Panc1 (cell line): ENCODE measurements at regions not wholly inside any gene's neighbourhood (a gene's known extent, or its start where the extent isn't known, plus 50 kb on each side); places are given as distances from the start of the nearest gene placed in this dataset.
"Not testable (repeated sequence)": the region's sequence is repeated elsewhere in the genome, so short reads cannot be mapped to it uniquely, and the experiment has no call there.

ENCODE experiments used
- POLR2AphosphoS5 ChIP-seq: IDR thresholded peaks from 2 replicates; pipeline ENCODE4 v1.6.1; 2012; ENCODE audit warnings: mild to moderate bottlenecking, low read depth, low read length, moderate library complexity
- TF ChIP-seq, protein P1 (sequence below): fragments of 450-650 bp; IDR thresholded peaks from 2 replicates; pipeline ENCODE4 v1.5.1; 2017; ENCODE audit warnings: mild to moderate bottlenecking

DNA sequence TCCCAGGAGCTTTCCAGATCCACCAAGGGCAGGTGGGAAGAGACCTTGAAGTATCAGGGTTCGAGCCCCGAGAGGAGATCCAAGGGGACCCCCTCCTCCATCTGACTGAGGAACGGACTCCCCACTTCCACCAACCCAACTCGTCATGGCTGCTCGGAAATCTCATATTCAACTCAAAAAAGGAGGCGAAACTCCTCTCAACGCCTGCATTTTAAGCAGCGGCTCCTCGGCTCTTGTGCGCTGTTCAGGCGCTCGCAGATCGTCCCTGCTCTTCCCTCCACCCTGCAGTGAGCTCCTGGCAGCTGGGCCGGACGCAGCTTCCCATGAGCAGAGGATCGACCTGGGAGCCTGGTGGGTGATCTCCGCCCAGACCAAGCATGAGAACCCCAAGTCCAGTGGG lies 341.9 kb downstream of the ADGRD1 start:
- TF ChIP-seq, protein P1, sequence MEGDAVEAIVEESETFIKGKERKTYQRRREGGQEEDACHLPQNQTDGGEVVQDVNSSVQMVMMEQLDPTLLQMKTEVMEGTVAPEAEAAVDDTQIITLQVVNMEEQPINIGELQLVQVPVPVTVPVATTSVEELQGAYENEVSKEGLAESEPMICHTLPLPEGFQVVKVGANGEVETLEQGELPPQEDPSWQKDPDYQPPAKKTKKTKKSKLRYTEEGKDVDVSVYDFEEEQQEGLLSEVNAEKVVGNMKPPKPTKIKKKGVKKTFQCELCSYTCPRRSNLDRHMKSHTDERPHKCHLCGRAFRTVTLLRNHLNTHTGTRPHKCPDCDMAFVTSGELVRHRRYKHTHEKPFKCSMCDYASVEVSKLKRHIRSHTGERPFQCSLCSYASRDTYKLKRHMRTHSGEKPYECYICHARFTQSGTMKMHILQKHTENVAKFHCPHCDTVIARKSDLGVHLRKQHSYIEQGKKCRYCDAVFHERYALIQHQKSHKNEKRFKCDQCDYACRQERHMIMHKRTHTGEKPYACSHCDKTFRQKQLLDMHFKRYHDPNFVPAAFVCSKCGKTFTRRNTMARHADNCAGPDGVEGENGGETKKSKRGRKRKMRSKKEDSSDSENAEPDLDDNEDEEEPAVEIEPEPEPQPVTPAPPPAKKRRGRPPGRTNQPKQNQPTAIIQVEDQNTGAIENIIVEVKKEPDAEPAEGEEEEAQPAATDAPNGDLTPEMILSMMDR = not testable (repeated sequence)
- TF ChIP-seq POLR2AphosphoS5 = not testable (repeated sequence)
